ENCODE measurements at regions not wholly inside any gene's neighbourhood (a gene's known extent, or its start where the extent isn't known, plus 50 kb on each side); places are given as distances from the start of the nearest gene placed in this dataset.

- no peak overlapping the region for H3K27ac ChIP-seq
- H3K4me3 ChIP-seq, result no peak overlapping the region
- WGBS, result 63% methylated on average over 21 of the region's 21 CpGs
- no peaks in the 10 kb centered on the region for H3K9me3 ChIP-seq
- H3K27me3 ChIP-seq (replicated peaks; ENCODE audit: insufficient read depth), result no peaks in the 10 kb centered on the region
- intact Hi-C loops (cut with DNase I), result no loop called here
- TF ChIP-seq POLR2A (IDR thresholded peaks at IDR 0.05) (no peak), CTCF (IDR thresholded peaks at IDR 0.05) (no peak), POLR2AphosphoS5 (IDR thresholded peaks at IDR 0.05) (no peak)
- H3K36me3 ChIP-seq, result no peaks in the 10 kb centered on the region
- peaks cover 11% of the 10 kb centered on the region for H3K4me1 ChIP-seq (replicated peaks)
- DNase-seq (ENCODE audit: low spot score), result no peak
Measured at GRCh38 chr21:41598561-41599431, 90.8 kb upstream of the TMPRSS2 start.

- H3K36me3 ChIP-seq, result no peaks in the 10 kb centered on the region
- H3K27me3 ChIP-seq (replicated peaks; ENCODE audit: insufficient read depth), result no peaks in the 10 kb centered on the region
- H3K4me3 ChIP-seq, result no peak overlapping the region
- peaks cover 17% of the 10 kb centered on the region for H3K4me1 ChIP-seq (replicated peaks)
- TF ChIP-seq CTCF (IDR thresholded peaks at IDR 0.05), result no peak
- no peak for TF ChIP-seq POLR2A (IDR thresholded peaks at IDR 0.05)
- WGBS, result 96% methylated on average over 9 of the region's 9 CpGs
- no peaks in the 10 kb centered on the region for H3K9me3 ChIP-seq
- no peak overlapping the region for H3K27ac ChIP-seq
- no peak for DNase-seq (ENCODE audit: low spot score)
- intact Hi-C loops (cut with DNase I), result no loop called here
Measured at GRCh38 chr21:41597811-41598231, 89.9 kb upstream of the TMPRSS2 start.

GRCh38 chr21:41597227-41597626 lies 89.3 kb upstream of the TMPRSS2 start:
- TF ChIP-seq POLR2AphosphoS5 (IDR thresholded peaks at IDR 0.05) (no peak), CTCF (IDR thresholded peaks at IDR 0.05) (no peak), POLR2A (IDR thresholded peaks at IDR 0.05) (no peak)
- Histone ChIP-seq H3K36me3 (no peaks in the 10 kb centered on the region), H3K27me3 (replicated peaks; ENCODE audit: insufficient read depth) (no peaks in the 10 kb centered on the region), H3K4me1 (replicated peaks) (peaks cover 17% of the 10 kb centered on the region), H3K27ac (no peak overlapping the region), H3K9me3 (no peaks in the 10 kb centered on the region), H3K4me3 (no peak overlapping the region)
- intact Hi-C loops (cut with DNase I), result no loop called here
- no peak for DNase-seq (ENCODE audit: low spot score)
- WGBS, result 100% methylated on average over 1 of the region's 1 CpG

GRCh38 chr21:41596241-41596925 lies 88.4 kb upstream of the TMPRSS2 start:
- no peak for TF ChIP-seq POLR2A (IDR thresholded peaks at IDR 0.05)
- no peak for TF ChIP-seq POLR2AphosphoS5 (IDR thresholded peaks at IDR 0.05)
- no peak for TF ChIP-seq CTCF (IDR thresholded peaks at IDR 0.05)
- 90% methylated on average over 14 of the region's 14 CpGs for WGBS

More at GRCh38 chr21:41596241-41596925, 88.4 kb upstream of the TMPRSS2 start:
- H3K9me3 ChIP-seq, result no peaks in the 10 kb centered on the region
- no peaks in the 10 kb centered on the region for H3K27me3 ChIP-seq (replicated peaks; ENCODE audit: insufficient read depth)
- intact Hi-C loops (cut with DNase I), result no loop called here
- peaks cover 9% of the 10 kb centered on the region for H3K4me1 ChIP-seq (replicated peaks)
- no peak for DNase-seq (ENCODE audit: low spot score)
- H3K4me3 ChIP-seq, result no peak overlapping the region
- H3K27ac ChIP-seq, result no peak overlapping the region
- no peaks in the 10 kb centered on the region for H3K36me3 ChIP-seq
